HEK293T (cell line): ENCODE measurements at regions not wholly inside any gene's neighbourhood (a gene's known extent, or its start where the extent isn't known, plus 50 kb on each side); places are given as distances from the start of the nearest gene placed in this dataset.

Experiments
- FOXM1 ChIP-seq: fragments of 450-650 bp; IDR thresholded peaks from 2 replicates; pipeline ENCODE4 v1.6.1; 2017; ENCODE audit warnings: mild to moderate bottlenecking, borderline replicate concordance
- SP1 ChIP-seq: fragments of 450-650 bp; IDR thresholded peaks from 2 replicates; pipeline ENCODE4 v1.6.1; 2017

DNA sequence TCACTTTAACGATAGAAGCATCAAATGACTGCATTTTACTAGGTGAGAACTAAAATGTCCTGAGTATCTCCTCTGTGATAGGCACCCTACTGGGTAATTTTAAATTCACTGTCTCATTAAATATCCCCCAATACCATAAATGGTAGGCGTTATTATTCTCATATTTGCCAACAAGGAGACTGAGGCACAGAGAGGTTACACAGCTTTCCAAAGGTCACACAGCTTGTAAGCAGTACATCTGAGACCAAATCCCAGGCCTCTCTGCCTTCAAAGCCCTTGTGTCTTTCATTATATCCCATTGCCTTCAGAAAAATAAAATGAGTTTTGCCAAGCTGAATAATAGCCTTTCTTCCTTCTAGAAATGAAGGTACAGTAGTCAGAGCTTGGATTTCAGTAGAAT, 502.6 kb downstream of the HAPSTR1 start:
- TF ChIP-seq SP1: no peak
- no peak for TF ChIP-seq FOXM1
